ENCODE measurements at regions not wholly inside any gene's neighbourhood (a gene's known extent, or its start where the extent isn't known, plus 50 kb on each side); places are given as distances from the start of the nearest gene placed in this dataset.
A peak's percentile ranks its signal among the peaks of the same experiment; 100 is the strongest.

GRCh38 chr14:25557466-25557865, 507.5 kb upstream of the STXBP6 start:
- no peak for DNase-seq (ENCODE audit: extremely low read depth in 1 of 11, low read depth in 9 of 11, low spot score in 4 of 11)

- DNase-seq (ENCODE audit: extremely low read depth in 1 of 11, low read depth in 9 of 11, low spot score in 4 of 11): no peak
Measured at GRCh38 chr14:25552826-25553225, 502.9 kb upstream of the STXBP6 start.

GRCh38 chr14:25551674-25552073, 501.7 kb upstream of the STXBP6 start:
- no peak for DNase-seq (ENCODE audit: extremely low read depth in 1 of 11, low read depth in 9 of 11, low spot score in 4 of 11)

GRCh38 chr14:25546826-25547225, 496.9 kb upstream of the STXBP6 start:
- no peak for DNase-seq (ENCODE audit: extremely low read depth in 1 of 11, low read depth in 9 of 11, low spot score in 4 of 11)

GRCh38 chr14:25537846-25538455, 488.0 kb upstream of the STXBP6 start:
- no peak for DNase-seq (ENCODE audit: extremely low read depth in 1 of 11, low read depth in 9 of 11, low spot score in 4 of 11)

- DNase-seq (ENCODE audit: extremely low read depth in 1 of 11, low read depth in 9 of 11, low spot score in 4 of 11): no peak
Measured at GRCh38 chr14:25526290-25526689, 476.3 kb upstream of the STXBP6 start.

- no peak for DNase-seq (ENCODE audit: extremely low read depth in 1 of 11, low read depth in 9 of 11, low spot score in 4 of 11)
Measured at GRCh38 chr14:25522926-25523325, 473.0 kb upstream of the STXBP6 start.

GRCh38 chr14:25522116-25522515, 472.2 kb upstream of the STXBP6 start:
- DNase-seq (ENCODE audit: extremely low read depth in 1 of 11, low read depth in 9 of 11, low spot score in 4 of 11): no peak

GRCh38 chr14:25521616-25522015, 471.7 kb upstream of the STXBP6 start:
- DNase-seq (ENCODE audit: extremely low read depth in 1 of 11, low read depth in 9 of 11, low spot score in 4 of 11): no peak

GRCh38 chr14:25520821-25521220, 470.9 kb upstream of the STXBP6 start:
- DNase-seq (ENCODE audit: extremely low read depth in 1 of 11, low read depth in 9 of 11, low spot score in 4 of 11): no peak

- DNase-seq (ENCODE audit: extremely low read depth in 1 of 11, low read depth in 9 of 11, low spot score in 4 of 11): no peak
Measured at GRCh38 chr14:25518364-25518763, 468.4 kb upstream of the STXBP6 start.

- no peak for DNase-seq (ENCODE audit: extremely low read depth in 1 of 11, low read depth in 9 of 11, low spot score in 4 of 11)
Measured at GRCh38 chr14:25516838-25517237, 466.9 kb upstream of the STXBP6 start.

- DNase-seq (ENCODE audit: extremely low read depth in 1 of 11, low read depth in 9 of 11, low spot score in 4 of 11): no peak
Measured at GRCh38 chr14:25508845-25509244, 458.9 kb upstream of the STXBP6 start.

GRCh38 chr14:25501749-25502148, 451.8 kb upstream of the STXBP6 start:
- no peak for DNase-seq (ENCODE audit: extremely low read depth in 1 of 11, low read depth in 9 of 11, low spot score in 4 of 11)

GRCh38 chr14:25488961-25489360, 439.0 kb upstream of the STXBP6 start:
- DNase-seq (ENCODE audit: extremely low read depth in 1 of 11, low read depth in 9 of 11, low spot score in 4 of 11): no peak

GRCh38 chr14:25485381-25485780, 435.4 kb upstream of the STXBP6 start:
- peak in 5 of 11 donors; percentile 10 to 39 (median 17) for DNase-seq (ENCODE audit: extremely low read depth in 1 of 11, low read depth in 9 of 11, low spot score in 4 of 11)

- DNase-seq (ENCODE audit: extremely low read depth in 1 of 11, low read depth in 9 of 11, low spot score in 4 of 11): no peak
Measured at GRCh38 chr14:25484906-25485305, 435.0 kb upstream of the STXBP6 start.

- peak in 3 of 11 donors; percentile 11 to 19 (median 15) for DNase-seq (ENCODE audit: extremely low read depth in 1 of 11, low read depth in 9 of 11, low spot score in 4 of 11)
Measured at GRCh38 chr14:25484235-25484634, 434.3 kb upstream of the STXBP6 start.

- no peak for DNase-seq (ENCODE audit: extremely low read depth in 1 of 11, low read depth in 9 of 11, low spot score in 4 of 11)
Measured at GRCh38 chr14:25477316-25478098, 427.6 kb upstream of the STXBP6 start.

GRCh38 chr14:25472700-25473099, 422.8 kb upstream of the STXBP6 start:
- DNase-seq (ENCODE audit: extremely low read depth in 1 of 11, low read depth in 9 of 11, low spot score in 4 of 11): no peak

GRCh38 chr14:25464772-25465171, 414.8 kb upstream of the STXBP6 start:
- DNase-seq (ENCODE audit: extremely low read depth in 1 of 11, low read depth in 9 of 11, low spot score in 4 of 11): no peak
